DOHH2 (cell line): ENCODE measurements at regions not wholly inside any gene's neighbourhood (a gene's known extent, or its start where the extent isn't known, plus 50 kb on each side); places are given as distances from the start of the nearest gene placed in this dataset.

Experiments
- H3F3A ChIP-seq: fragments of 200-600 bp; sonication (generic), shearing (Covaris generic); 2 replicates; pipeline ENCODE4 v1.6.0; 2016; ENCODE audit warnings: antibody characterized with exemption, mild to moderate bottlenecking; ENCODE audit not compliant: control insufficient read depth, insufficient read depth
- H3K27ac ChIP-seq: fragments of 200-600 bp; sonication (generic); 2 replicates; pipeline ENCODE4 v1.5.1; 2014; ENCODE audit warnings: low read depth, mild to moderate bottlenecking, low read length, moderate library complexity
- H3K27me3 ChIP-seq: fragments of 200-600 bp; sonication (generic); 2 replicates; pipeline ENCODE4 v1.6.1; 2014; ENCODE audit warnings: mild to moderate bottlenecking, low read length, mixed read lengths; ENCODE audit not compliant: control insufficient read depth
- H3K36me3 ChIP-seq: fragments of 200-600 bp; sonication (generic); 2 replicates; pipeline ENCODE4 v1.6.1; 2014; ENCODE audit warnings: mild to moderate bottlenecking, low read length, moderate library complexity, mixed read lengths; ENCODE audit not compliant: control insufficient read depth
- H3K4me1 ChIP-seq: fragments of 200-600 bp; sonication (generic); 2 replicates; pipeline ENCODE4 v1.6.1; 2014; ENCODE audit warnings: mild to moderate bottlenecking, low read length, mixed read lengths; ENCODE audit not compliant: control insufficient read depth
- H3K4me2 ChIP-seq: fragments of 200-600 bp; sonication (generic); 2 replicates; pipeline ENCODE4 v1.6.0; 2014; ENCODE audit warnings: mild to moderate bottlenecking, low read length, moderate library complexity
- H3K4me3 ChIP-seq: fragments of 200-600 bp; sonication (generic); 2 replicates; pipeline ENCODE4 v1.5.1; 2014; ENCODE audit warnings: mild to moderate bottlenecking, low read length, mixed read lengths
- H3K79me2 ChIP-seq: fragments of 200-600 bp; sonication (generic); 2 replicates; pipeline ENCODE4 v1.6.1; 2014; ENCODE audit warnings: mild to moderate bottlenecking, low read length, mixed read lengths; ENCODE audit not compliant: control insufficient read depth
- H3K9me2 ChIP-seq: fragments of 200-600 bp; sonication (generic); replicated peaks from 2 replicates; pipeline ENCODE4 v1.6.1; 2014; ENCODE audit warnings: mild to moderate bottlenecking, low read length, mixed read lengths; ENCODE audit not compliant: control insufficient read depth
- H3K9me3 ChIP-seq: fragments of 200-600 bp; sonication (generic); 2 replicates; pipeline ENCODE4 v1.6.1; 2014; ENCODE audit warnings: antibody characterized with exemption, low read length, mixed read lengths; ENCODE audit not compliant: control insufficient read depth, insufficient read depth
- H4K20me1 ChIP-seq: fragments of 200-600 bp; sonication (generic); 2 replicates; pipeline ENCODE4 v1.6.0; 2014; ENCODE audit warnings: low read depth, mild to moderate bottlenecking, antibody characterized with exemption, low read length, moderate library complexity; ENCODE audit not compliant: control insufficient read depth, insufficient read depth
- CTCF ChIP-seq: fragments of 200-600 bp; sonication (generic); IDR thresholded peaks from one replicate; pipeline ENCODE4 v1.5.1; 2014; ENCODE audit warnings: antibody characterized with exemption, mild to moderate bottlenecking, low read depth, low read length; ENCODE audit not compliant: poor library complexity, severe bottlenecking
- EZH2phosphoT487 ChIP-seq: fragments of 200-600 bp; sonication (generic); IDR thresholded peaks from 2 replicates; pipeline ENCODE4 v1.6.1; 2017; ENCODE audit warnings: borderline replicate concordance, mild to moderate bottlenecking, antibody characterized with exemption, low read length, moderate library complexity, mixed read lengths

- H3K79me2 ChIP-seq: no peaks in the 10 kb centered on the region
- no peak overlapping the region for H3K4me2 ChIP-seq
- H3K4me1 ChIP-seq: peaks cover 36% of the 10 kb centered on the region
- no peak overlapping the region for H3K27ac ChIP-seq
- TF ChIP-seq CTCF (no peak), EZH2phosphoT487 (no peak)
- H4K20me1 ChIP-seq: no peaks in the 10 kb centered on the region
- no peaks in the 10 kb centered on the region for H3K36me3 ChIP-seq
- no peaks in the 10 kb centered on the region for H3K9me3 ChIP-seq
- H3F3A ChIP-seq: no peaks in the 10 kb centered on the region
- no peaks in the 10 kb centered on the region for H3K27me3 ChIP-seq
- H3K4me3 ChIP-seq: no peak overlapping the region
- H3K9me2 ChIP-seq: no peaks in the 10 kb centered on the region
Observed at GRCh38 chr7:47663213-47663612, 81.3 kb upstream of the TNS3 start.

GRCh38 chr7:47661051-47661714 lies 79.3 kb upstream of the TNS3 start:
- no peak overlapping the region for H3K4me2 ChIP-seq
- no peak for TF ChIP-seq EZH2phosphoT487
- TF ChIP-seq CTCF: no peak
- H3K4me3 ChIP-seq: no peak overlapping the region
- H3F3A ChIP-seq: no peaks in the 10 kb centered on the region
- no peaks in the 10 kb centered on the region for H3K27me3 ChIP-seq
- no peak overlapping the region for H3K27ac ChIP-seq
- peaks cover 25% of the 10 kb centered on the region for H3K4me1 ChIP-seq
- H3K36me3 ChIP-seq: no peaks in the 10 kb centered on the region
- H4K20me1 ChIP-seq: no peaks in the 10 kb centered on the region
- H3K9me3 ChIP-seq: no peaks in the 10 kb centered on the region
- no peaks in the 10 kb centered on the region for H3K79me2 ChIP-seq
- no peaks in the 10 kb centered on the region for H3K9me2 ChIP-seq

- no peaks in the 10 kb centered on the region for H3K79me2 ChIP-seq
- H3K4me2 ChIP-seq: no peak overlapping the region
- no peaks in the 10 kb centered on the region for H3K9me2 ChIP-seq
- H3K27me3 ChIP-seq: no peaks in the 10 kb centered on the region
- no peak overlapping the region for H3K4me3 ChIP-seq
- H3F3A ChIP-seq: no peaks in the 10 kb centered on the region
- H3K4me1 ChIP-seq: peaks cover 12% of the 10 kb centered on the region
- TF ChIP-seq EZH2phosphoT487 (no peak), CTCF (no peak)
- H3K27ac ChIP-seq: no peak overlapping the region
- no peaks in the 10 kb centered on the region for H3K9me3 ChIP-seq
- H4K20me1 ChIP-seq: no peaks in the 10 kb centered on the region
- no peaks in the 10 kb centered on the region for H3K36me3 ChIP-seq
Observed at GRCh38 chr7:47659664-47660462, 78.0 kb upstream of the TNS3 start.
